ENCODE measurements at regions not wholly inside any gene's neighbourhood (a gene's known extent, or its start where the extent isn't known, plus 50 kb on each side); places are given as distances from the start of the nearest gene placed in this dataset.
"Not testable (repeated sequence)": the region's sequence is repeated elsewhere in the genome, so short reads cannot be mapped to it uniquely, and the experiment has no call there.

GRCh38 chr17:59494757-59495368 is 70.5 kb upstream of the DHX40 start:
- no peak for DNase-seq (ENCODE audit: low read depth)

GRCh38 chr17:59496178-59496577 is 69.2 kb upstream of the DHX40 start:
- no peak for DNase-seq (ENCODE audit: low read depth)

DNA sequence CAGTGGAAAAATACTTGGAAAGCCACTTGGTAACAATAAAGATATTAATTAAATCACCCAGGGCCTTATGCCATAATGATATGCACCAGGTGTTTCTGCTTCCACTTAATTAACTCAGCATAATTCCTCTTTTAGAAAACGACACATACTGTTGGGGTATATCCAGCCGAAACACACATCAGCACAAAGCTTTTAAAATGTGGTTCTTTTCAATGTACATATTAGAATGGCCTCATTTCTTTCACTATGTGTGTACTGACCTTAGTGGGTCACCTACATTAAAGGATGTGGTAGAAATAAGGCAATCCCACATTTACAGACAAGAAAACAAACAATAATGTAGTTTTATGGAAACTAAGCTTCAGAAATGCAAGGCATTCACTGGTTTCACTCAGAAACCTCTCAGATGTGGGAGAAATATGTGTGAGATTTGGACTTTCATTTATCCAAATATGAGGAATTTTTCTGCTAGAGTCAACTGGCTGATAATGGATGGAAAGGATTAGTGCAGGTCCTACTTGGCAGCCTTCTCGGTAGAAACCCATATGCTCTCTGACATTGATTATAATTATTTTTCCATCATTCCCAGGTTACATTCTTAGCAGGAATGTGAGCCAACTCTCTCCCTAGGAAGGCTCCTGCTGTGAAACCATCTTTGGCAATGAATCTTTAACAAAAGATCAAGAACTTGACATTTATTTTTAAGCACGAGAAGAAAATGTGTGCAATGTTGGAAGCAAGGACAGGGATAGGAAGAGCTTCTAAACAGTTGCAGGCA is 66.7 kb upstream of the DHX40 start:
- DNase-seq (ENCODE audit: low read depth) = no peak

- DNase-seq (ENCODE audit: low read depth) = not testable (repeated sequence)
These were observed 65.2 kb upstream of the DHX40 start for GRCh38 chr17:59500086-59500655.

GRCh38 chr17:59501690-59502089 is 63.7 kb upstream of the DHX40 start:
- no peak for DNase-seq (ENCODE audit: low read depth)

DNA sequence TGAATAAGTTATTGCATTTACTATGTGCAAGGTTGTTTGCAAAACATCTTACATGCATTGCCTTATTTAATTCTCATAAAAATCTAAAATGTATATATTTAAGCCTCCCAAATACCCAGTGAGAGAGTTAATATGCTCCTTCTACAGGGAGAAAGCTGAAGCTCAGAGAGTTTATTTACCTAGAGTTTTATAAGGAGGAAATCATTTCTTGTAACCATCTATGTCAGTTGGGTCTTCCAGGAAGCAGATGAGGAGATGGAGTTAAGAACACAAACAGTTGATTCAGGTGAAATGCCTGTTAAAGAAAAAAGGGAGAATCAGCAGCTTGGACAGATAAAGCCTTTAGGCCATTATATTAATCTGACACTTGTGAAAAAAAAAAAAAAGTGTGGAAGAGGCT is 62.6 kb upstream of the DHX40 start:
- DNase-seq (ENCODE audit: low read depth) = no peak

- DNase-seq (ENCODE audit: low read depth) = no peak
These were observed 61.9 kb upstream of the DHX40 start for GRCh38 chr17:59503500-59503899.

DNA sequence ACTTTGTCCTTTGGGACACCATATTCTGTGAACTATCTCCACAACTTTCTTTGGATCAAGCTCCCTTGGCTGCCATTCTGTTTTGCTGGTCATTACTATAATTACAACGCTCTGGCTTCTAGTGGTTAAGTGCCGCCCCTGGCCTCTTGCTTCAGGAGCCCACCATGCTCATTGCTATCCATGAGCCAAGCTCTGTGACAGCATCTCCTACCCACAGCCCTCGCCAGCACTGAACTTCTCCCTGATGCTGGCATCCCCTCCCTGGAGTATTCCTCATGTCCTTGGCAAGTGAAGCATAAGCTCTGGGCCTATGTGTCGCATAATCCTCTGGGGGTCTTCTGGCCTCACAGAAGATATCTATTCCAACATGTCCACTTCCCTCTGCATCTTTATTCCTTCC is 60.6 kb upstream of the DHX40 start:
- no peak for DNase-seq (ENCODE audit: low read depth)

DNA sequence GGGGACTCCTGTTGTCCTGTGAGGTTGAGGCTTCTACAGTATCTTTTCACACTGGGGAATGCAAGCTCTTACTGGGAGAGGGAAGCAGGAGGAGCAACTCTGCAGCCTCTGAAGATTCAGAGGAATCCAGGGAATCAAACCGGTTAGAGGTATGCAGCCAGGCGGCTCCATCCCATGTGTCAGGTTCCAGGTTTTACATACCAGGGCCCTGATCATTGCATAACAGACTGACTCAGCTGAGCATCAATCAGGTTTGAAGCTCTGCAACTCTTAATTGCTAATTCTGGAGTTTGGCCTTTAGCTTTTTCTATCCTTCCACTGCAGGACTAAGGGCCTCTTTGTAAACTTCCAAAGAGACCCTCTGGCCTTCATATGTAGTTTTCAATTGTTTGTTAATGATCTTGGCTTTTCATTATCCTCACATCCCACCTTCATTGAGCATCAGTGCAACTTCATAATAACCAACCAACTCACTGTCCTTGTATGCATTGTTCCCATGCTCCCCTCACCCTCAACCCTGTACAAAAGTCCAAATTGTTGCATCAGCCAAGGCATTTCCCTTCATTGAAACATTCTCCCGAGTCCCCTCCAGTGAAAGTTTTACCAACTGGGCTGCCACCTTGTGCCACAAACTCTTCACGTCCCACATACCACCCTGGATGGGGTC is 59.7 kb upstream of the DHX40 start:
- DNase-seq (ENCODE audit: low read depth) = peak; percentile 15

DNA sequence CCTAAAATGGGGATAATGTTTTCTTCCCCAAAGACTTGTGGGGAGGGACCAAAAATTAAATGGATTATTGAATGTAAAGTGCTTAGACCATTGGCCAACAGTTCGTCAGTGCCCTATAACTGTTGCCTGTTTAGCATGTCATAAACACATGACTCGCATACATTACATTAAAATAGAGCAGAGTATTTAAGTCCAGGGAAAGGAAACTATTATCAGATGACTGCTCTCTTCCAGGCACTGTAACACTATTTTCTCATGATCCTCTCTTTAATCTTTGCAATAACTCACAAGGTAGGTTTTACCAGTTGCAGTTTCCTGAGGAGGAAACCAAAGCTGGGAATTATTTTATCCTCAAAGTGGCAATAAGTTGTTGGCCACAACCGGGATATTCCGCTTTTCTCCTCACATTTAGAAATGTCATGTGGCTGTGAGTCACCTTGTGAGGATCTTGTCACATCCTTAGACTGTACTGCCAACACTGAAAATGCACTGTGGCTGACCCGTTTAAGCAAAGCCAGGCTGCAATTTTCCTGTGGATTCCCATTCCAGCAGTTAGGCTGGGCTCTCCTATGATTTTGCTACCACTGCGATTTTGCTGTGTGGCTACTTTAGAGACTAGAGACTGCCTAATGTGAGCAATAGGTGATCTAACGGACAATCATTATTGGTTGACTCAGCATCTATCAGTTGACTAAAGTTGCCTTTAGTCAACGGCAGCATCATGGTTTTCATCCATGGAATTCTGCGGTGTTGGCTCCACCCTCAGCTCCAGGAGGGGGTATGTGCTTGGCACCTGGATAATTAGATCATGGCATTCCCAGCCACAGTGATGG is 58.3 kb upstream of the DHX40 start:
- DNase-seq (ENCODE audit: low read depth) = peak; percentile 44

DNA sequence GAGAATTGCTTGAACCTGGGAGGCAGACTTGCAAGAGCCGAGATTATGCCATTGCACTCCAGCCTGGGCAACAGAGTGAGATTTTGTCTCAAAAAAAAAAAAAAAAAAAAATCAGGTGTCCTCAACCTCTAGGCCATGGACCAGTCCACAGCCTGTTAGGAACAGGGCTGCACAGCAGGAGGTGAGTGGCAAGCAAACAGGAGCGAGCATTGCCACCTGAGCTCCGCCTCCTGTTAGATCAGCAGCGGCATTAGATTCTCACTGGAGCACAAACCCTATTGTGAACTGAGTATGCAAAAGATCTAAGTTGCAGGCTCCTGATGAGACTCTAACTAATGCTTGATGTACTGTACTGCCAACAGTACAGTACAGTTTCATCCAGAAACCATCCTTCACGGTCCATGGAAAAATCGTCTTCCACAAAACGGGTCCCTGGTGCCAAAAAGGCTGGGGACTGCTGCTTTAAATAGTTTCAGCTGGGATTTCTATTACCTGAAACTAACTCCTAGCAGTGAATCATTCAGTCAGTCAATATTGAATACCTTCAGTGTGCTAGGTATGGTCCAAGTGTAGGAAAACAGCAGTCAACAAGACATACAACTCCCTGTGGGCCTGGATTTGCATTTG is 56.3 kb upstream of the DHX40 start:
- no peak for DNase-seq (ENCODE audit: low read depth)

DNA sequence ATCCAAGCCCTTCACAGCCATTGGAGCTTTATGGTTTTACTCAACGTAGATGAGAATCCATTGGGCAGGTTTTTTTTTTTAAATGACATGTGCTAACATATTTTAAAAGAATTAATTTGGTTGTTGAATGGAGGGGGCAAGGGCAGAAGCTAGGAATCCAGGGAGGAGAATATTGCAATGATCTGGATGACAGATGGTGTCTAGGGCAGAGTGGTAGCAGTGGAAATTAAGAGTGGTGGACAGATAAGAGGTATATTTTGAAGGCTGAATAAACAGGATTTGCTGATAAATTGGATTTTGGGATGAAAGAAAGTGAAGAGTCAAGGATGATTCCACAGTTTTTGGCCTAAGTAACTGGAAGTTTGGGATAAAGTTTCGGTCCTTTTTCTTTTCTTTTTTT is 54.8 kb upstream of the DHX40 start:
- no peak for DNase-seq (ENCODE audit: low read depth)

- DNase-seq (ENCODE audit: low read depth) = no peak
These were observed 53.7 kb upstream of the DHX40 start for GRCh38 chr17:59511726-59512125.

DNA sequence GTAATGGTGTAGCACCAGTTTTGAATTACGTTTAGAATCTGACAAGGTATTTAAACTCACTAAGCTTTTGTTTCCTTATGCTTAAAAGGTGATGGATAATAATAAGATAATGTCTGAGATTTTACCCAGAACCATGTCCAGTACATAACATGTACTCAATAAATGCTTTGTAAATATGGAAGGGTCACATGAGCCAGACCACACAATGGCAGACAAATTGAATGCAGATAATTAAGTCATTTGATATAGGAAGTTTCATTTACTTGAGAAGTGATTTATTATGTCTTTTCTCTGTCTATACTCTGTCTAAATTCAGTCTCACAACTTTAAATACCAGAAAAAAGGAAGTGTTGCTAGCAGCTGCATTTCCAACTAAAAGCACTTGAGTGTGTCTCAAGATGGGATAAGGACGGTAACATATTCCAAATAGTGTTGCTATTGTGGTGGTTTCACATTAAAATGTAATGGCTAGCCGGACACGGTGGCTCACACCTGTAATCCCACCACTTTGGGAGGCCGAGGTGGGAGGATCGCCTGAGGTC is 52.5 kb upstream of the DHX40 start:
- no peak for DNase-seq (ENCODE audit: low read depth)

GRCh38 chr17:59513934-59514841 is 51.2 kb upstream of the DHX40 start:
- no peak for DNase-seq (ENCODE audit: low read depth)

Data from ELR (cell line).